Glomerular visceral epithelial cell (primary cell): ENCODE measurements at regions not wholly inside any gene's neighbourhood (a gene's known extent, or its start where the extent isn't known, plus 50 kb on each side); places are given as distances from the start of the nearest gene placed in this dataset.

ENCODE experiments used
- DNase-seq: peaks from one replicate; pipeline ENCODE4 v3.0.0-alpha.2; 2016; ENCODE audit errors: extremely low spot score

GRCh38 chr3:164236851-164237250 lies 841.4 kb downstream of the SI start:
- DNase-seq = no peak

- DNase-seq = no peak
Measured at GRCh38 chr3:164235289-164236028, 842.8 kb downstream of the SI start.

GRCh38 chr3:164233951-164234350 lies 844.3 kb downstream of the SI start:
- peak; percentile 11 for DNase-seq

GRCh38 chr3:164231718-164232117 lies 846.6 kb downstream of the SI start:
- no peak for DNase-seq

GRCh38 chr3:164230385-164231094 lies 847.8 kb downstream of the SI start:
- DNase-seq = no peak

GRCh38 chr3:164224126-164224525 lies 854.2 kb downstream of the SI start:
- DNase-seq = no peak

GRCh38 chr3:164222197-164222596 lies 856.1 kb downstream of the SI start:
- no peak for DNase-seq

- no peak for DNase-seq
Measured at GRCh38 chr3:164221297-164221696, 857.0 kb downstream of the SI start.

GRCh38 chr3:164209363-164209762 lies 868.9 kb downstream of the SI start:
- DNase-seq = no peak

- DNase-seq = no peak
Measured at GRCh38 chr3:164208821-164209220, 869.5 kb downstream of the SI start.

GRCh38 chr3:164208048-164208447 lies 870.2 kb downstream of the SI start:
- peak; percentile 15 for DNase-seq

GRCh38 chr3:164200053-164200823 lies 878.1 kb downstream of the SI start:
- no peak for DNase-seq

- DNase-seq = no peak
Measured at GRCh38 chr3:164196477-164196876, 881.8 kb downstream of the SI start.

GRCh38 chr3:164194842-164195241 lies 883.5 kb downstream of the SI start:
- no peak for DNase-seq

- DNase-seq = no peak
Measured at GRCh38 chr3:164192974-164193373, 885.3 kb downstream of the SI start.

- DNase-seq = no peak
Measured at GRCh38 chr3:164190566-164190965, 887.7 kb downstream of the SI start.

- no peak for DNase-seq
Measured at GRCh38 chr3:164186095-164186494, 892.2 kb downstream of the SI start.

- DNase-seq = no peak
Measured at GRCh38 chr3:164179110-164179774, 899.1 kb downstream of the SI start.

GRCh38 chr3:164174059-164174458 lies 904.2 kb downstream of the SI start:
- DNase-seq = no peak

GRCh38 chr3:164155400-164155799 lies 922.9 kb downstream of the SI start:
- DNase-seq = no peak

- DNase-seq = no peak
Measured at GRCh38 chr3:164144824-164145223, 933.5 kb downstream of the SI start.

- DNase-seq = no peak
Measured at GRCh38 chr3:164132878-164133277, 945.4 kb downstream of the SI start.
